NCI-H2196 treated with DMSO at 0.1 percent for 48 hours (cell line): ENCODE measurements at regions not wholly inside any gene's neighbourhood (a gene's known extent, or its start where the extent isn't known, plus 50 kb on each side); places are given as distances from the start of the nearest gene placed in this dataset.

Source experiments
- DNase-seq: peaks from one replicate; lab custom pipeline; 2025; ENCODE audit not compliant: unreplicated experiment; lab: John Stamatoyannopoulos, UW

DNA sequence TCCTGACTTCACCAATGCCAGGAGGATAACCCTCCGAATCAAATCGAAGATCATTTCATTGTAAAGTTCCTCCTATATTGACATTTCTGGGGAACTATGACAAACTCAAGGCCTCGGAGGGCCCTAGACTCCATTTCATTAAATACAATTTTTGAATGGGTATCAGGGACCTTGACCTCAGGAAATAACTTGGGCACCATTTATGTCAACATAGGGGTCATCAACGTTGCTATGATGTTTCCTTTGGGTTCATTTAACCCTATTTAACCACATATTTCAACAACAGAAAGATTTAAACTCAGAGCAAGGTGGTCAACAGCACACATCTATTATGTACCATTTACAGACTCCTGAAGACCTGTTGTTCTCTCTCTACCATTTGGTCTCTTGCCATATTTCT is 395.1 kb downstream of the TRIML1 start:
- no peak for DNase-seq

DNA sequence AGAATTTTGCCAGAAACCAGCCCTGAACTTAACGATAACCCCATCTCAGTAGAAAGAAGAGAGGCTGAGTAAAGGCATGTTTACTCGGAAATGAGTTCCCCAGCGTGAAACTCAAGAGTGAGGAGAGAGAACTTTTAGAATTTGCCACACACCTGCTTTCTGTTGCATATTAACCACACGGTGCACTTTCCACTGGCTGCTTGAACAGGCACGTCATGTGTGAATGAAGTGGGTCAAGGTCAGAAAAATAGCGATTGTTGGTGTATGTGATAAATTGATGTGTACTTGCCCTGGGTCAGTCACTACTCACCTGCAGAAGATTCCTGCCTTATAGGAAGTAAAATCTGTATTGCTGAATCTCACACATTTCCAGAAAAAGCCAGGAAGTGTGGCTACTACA is 395.7 kb downstream of the TRIML1 start:
- DNase-seq = no peak

DNA sequence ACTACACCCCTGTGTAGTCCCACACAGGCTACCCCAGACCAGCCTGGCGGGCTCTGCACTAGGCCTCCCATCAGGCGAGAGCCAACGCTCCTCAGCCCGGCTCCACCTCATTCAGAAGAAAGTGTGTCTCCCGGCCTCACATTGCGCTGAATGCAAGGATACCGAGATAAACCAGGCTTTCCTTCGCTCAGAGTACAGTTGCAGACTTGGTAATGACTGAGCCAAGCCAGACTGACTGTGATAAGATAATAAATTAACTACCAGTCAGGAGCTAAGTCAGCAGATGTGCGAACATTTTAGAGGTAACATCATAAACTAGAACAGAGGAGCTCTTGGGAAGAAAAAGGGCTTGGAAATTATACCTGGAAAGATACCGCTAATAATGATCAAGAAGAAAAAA is 397.6 kb downstream of the TRIML1 start:
- DNase-seq = no peak

DNA sequence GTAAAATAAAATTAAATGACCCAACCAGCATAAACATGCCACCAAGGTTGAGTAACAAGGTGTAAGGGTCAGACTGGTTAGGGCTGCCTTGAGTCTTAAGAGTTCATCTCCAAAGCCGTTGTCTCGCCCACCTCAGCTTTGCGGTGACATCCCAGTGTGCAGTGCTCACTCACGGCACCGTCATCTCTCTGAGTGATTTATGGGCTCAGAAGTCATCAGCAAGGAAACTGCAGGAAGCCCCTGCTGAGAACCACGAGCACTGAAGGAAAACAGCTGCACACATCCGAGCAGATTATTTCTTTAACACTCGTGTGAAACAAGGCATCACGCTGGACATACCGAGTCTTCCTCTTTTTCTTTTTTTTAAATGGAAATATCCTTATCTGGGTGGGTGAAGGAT is 411.1 kb downstream of the TRIML1 start:
- no peak for DNase-seq

DNA sequence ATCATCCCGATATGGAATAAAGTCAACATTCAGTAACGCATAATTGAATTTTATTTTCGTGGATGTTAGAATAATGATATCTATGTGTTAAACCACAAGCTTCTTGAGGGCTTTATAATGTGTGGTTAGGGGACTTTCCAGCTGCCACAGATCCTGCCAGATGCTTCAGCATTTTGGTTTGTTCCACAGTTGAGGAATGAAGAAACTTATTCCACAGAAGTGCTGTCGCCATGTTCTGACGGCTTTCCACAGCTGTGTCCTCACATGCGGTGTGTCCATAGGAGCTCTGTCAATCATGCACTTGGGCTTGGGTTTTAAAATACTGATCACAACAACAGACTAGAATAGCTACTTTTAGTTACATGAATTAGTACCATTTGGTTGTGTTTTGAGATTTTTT is 411.9 kb downstream of the TRIML1 start:
- DNase-seq = no peak

DNA sequence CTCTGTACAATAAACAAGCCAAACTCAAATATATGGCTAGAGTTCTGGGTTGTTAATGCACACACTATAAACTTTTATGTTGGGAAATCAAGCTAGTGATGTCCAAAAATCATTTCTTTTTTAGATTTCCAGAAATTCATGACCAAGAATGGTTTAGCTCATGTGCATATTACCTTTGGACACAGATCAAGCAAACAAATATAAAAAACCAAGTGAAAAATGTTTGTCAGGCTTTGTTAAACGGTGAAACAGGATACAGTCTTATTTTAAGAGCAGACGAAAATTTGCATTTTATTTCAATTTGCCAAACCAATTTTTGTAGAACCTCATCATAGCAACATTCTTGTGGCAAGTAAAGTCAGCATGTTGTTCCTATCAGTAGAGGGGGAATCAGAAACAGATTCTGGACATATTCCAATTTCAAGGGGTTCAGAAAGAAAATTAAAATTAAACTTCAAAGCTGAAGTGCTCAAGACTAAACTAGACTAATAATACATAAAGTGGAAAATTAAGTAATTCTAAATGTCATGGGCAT is 413.6 kb downstream of the TRIML1 start:
- no peak for DNase-seq

DNA sequence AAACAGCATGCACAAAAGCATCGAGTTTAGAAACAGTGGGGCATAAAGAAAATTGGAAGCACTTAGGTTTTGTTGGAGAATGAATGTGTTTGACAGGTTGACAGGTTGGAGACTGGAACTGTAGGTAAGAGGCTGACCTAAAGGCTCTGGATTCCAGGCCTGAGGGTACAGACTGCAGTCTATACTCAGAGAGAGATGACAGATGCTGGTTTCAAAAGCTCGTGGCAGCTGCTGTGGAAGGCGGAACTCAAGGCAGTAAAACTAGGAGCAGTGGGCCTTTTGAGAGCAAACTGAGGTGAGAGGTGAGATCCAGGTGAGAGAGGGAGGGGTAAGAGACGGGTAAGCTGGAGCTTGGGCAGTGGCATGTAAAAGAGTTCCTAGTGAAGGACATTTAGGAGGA is 415.2 kb downstream of the TRIML1 start:
- DNase-seq = no peak

DNA sequence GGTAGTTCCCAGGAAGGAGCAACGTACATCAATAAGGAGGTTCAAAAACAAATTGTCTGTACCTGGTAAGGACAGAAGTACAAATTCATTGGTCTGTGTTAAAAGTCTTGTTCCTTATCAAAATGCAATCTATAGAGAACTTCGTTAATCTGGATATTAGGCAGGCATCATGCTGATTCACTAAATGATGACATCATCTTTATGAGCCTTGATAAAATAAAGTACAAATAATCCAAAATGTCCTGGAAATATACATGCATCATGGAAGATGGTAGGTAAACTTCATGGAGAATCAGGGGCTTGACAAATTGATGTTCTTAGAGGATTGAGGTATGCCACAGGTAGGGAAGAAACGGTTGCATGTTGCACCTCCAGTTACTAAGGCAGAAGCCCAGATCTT is 433.9 kb downstream of the TRIML1 start:
- no peak for DNase-seq

DNA sequence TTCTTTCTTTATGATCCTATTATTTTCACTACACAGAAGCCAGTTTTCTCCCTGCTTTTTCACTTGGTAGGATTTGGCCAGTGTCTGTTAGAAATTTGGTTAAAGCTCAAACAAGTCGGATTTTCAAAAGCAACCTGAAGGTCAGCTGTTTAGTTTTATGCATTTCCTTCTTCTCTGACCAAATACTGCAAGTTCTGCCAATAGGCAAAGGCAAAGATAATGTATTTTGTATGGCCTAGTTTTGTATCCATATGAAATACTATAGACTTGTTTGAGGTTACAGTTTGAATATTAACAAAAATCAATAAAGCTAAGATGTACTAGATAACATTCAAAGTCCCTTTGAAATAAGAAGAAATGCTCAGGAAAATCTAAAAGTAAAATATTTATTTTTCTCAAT is 439.4 kb downstream of the TRIML1 start:
- DNase-seq = no peak

DNA sequence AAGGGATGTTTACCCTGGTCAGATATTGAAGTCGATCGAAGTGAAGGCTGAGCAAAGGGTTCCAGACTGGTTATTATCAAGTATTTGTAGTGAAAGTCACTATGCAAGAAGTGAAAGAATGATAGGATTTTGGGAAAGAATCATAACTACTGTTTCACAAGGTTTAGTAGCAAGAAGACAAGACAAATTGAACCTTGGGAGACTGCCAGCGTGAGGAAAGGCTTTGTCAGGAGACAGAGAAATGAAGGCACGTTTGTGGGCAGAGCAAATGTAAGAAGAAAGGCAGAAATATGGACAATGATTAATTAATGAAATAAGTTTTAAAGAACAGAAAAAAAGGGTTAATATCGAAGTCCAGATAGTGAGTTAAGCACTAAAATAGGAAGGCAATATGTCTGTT is 456.8 kb downstream of the TRIML1 start:
- no peak for DNase-seq

DNA sequence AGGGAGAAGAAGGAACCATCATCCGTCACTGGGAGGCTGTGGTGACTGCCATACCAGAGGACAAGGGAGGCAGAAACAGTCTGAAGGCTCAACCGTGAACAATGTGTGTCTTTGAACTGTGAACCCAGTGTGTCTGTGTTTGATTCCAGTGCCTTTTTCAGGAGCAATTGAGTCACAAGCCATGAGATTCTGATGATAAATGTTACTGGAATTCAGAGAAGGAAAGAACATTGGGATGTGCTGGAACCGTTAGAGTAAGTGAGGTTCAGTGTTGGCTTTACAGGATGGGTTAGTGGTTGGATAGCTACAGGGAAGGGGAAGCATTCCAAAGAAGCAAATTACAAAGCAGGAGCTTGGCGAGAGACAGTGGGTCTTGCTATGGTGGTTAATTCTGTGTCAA is 464.4 kb downstream of the TRIML1 start:
- DNase-seq = no peak

DNA sequence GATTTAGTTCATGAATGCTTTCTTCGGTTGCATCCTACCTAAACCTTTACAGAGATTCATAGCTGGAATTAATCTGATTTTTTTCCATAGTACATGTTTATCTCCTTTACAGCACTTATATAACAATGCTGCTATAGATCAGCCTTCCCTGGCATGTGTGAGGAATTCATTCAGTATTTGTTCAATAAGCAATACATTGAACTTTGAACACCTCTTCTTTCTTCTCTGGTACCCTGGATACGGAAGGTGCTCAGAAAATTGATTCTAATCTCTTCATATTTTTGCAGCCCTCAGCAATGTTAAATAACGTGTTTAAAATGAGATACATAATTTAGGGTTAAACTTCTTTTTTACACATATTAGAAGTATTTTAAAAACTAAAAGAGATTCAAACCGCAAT is 467.4 kb downstream of the TRIML1 start:
- no peak for DNase-seq

DNA sequence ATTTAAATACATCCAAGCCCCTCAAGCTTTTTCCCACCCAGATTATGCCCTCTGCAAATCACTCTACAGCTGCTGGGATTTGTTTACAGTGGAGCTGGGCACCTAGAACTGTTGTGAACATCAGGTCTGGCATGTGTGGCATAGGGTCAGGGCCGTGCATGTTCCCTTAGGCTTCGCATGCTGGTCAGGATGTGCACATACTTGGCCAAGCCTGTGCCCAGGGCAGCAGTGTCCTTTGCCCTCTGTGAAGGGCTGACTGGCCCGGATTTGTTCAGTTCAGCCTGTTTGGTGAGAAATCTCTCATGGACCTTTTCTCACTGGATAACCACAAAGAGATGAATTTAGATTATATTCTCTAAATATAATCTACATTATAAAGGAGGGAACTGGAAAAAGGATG is 471.9 kb downstream of the TRIML1 start:
- DNase-seq = no peak

DNA sequence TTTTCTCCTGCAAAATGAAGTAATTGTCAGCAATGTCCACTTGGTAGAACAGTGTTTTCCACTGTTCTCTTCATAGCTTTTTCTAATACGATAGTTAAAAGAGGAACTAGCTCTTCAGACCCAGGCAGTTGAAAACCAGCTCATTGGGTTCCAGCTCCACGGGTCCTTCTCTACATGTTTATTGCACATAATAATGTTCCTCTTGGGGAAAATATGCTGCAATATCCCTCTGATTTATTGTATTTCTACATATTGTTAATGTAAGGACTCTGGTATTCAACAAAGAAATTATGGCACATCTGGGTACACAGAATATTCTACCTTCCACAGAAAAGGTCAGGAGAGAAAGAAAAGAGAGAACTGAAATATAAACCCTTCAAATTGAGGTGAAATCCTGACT is 473.4 kb downstream of the TRIML1 start:
- DNase-seq = no peak

DNA sequence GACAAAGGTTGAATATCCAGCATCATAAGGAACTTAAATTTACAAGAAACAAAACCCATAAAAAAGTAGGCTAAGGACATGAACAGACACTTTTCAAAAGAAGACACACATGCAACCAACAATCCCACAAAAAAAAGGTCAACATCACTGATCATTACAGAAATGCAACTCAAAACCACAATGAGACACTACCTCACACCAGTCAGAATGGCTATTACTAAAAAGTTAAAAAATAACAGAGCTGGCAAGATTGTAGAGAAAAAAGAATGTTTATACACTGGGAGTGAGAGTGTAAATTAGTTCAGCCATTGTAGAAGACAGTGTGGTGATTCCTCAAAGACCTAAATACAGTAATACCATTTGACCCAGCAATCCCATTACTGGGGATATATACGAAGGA is 474.7 kb downstream of the TRIML1 start:
- no peak for DNase-seq

DNA sequence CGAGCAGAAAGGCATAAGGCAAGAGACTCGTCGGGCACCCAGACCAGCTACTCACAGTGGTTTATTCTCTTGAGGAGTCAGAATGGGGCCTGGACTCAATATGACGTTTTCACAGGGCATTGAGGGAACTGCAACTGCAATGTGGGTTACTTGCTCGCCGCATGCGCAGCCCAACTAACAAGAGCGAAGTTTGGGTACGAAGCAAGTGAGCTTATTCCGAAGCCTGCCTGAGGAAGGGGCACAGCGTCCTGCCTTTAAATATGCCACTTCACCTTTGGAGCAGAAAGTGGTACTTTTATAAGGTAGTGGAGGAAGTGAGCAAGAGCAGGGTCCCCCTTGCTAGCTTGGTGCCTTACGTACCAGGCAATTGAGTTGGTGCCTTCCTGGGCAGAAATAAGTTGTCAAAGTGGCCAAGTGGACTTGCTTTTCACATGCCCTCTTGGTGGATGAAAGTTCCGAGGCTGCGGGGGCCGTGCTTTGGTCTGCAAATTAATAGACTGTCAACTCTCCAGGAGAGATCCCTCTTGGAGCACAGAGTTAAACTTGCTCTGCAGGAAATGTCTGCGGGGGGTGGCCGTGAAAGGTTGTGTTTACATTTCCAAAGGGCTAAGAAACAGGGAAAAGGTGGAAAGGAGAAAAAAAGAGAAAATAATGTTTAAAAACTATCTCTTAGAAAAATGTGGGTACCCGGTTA is 480.4 kb downstream of the TRIML1 start:
- DNase-seq = no peak

DNA sequence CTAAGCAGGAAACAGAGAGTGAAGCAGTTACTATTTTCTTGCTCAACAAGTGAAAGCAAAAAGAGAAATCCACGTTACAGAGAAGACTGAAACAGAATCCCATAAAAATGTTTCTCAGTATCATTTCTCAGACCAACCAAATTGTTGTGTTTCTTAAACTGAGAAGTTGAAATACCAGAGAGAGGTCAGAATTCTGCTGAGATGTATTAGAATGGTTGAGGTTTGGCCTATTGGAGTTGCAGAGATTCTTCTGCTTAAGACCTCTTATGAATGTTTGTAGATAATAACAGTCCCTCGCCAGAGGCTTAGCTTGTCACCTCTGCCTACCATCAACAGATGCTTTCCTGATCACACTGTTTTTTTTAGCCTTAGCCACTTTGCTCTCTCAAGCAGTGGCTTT is 481.4 kb downstream of the TRIML1 start:
- DNase-seq = no peak

DNA sequence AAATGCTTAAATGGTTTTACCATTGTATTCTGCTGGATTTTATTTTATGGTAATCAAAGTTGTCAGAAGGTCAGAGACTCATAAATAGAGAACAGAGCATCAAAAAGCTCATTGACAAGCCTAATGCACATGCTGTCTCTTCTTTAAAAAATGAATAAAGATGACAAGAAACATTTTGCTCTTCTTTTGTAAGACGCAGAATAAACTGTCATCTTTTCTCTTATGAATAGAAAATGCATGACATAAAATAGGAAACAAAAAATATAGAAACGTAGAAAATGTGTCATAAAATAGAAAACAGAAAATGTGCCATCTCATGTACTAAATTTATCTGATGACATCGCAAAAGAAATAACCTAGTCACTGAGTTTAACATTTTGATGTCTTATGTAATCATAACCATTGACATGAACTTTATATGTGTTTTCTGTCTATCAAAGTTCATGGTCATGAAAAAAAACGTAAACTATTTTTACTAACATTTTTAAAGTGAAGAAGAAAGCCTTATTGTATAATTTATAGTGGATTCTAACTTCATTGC is 484.1 kb downstream of the TRIML1 start:
- DNase-seq = no peak

DNA sequence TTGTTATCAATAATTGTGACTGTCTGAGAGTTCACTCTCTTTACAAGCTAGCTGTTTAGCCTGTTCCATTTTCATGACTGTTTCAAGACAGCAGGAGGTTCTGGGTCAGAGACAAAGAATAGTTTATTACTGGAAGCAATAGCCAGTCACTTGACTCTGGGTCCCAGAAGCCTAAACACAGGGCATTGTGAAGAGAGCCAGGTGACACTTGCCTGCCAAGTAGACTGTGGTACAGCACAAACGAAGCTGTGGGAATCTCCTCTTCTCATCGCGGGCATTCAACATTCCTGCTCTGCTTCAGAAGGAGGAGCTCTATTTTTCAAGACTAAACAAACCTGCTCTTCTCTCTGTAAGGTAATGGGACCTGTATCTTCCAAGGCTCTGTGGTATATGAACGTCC is 485.1 kb downstream of the TRIML1 start:
- no peak for DNase-seq

DNA sequence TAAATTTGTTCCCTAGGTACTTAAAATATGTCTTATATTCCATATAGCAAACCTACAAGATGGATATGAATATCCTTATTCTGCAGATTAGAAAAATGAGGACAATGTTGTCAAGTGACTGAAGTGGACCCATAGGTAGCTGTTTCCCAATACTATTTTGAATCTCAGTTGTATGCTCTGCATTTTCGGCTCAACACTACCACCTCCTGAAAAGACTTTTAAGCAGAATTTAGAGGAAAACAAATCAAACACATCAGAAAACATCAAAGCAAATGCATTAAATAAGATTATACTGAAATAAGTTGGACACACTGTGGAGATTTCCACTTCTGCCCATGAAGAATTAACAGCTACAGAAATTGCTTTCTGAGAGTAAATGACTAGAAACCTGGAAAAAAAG is 488.7 kb downstream of the TRIML1 start:
- no peak for DNase-seq

DNA sequence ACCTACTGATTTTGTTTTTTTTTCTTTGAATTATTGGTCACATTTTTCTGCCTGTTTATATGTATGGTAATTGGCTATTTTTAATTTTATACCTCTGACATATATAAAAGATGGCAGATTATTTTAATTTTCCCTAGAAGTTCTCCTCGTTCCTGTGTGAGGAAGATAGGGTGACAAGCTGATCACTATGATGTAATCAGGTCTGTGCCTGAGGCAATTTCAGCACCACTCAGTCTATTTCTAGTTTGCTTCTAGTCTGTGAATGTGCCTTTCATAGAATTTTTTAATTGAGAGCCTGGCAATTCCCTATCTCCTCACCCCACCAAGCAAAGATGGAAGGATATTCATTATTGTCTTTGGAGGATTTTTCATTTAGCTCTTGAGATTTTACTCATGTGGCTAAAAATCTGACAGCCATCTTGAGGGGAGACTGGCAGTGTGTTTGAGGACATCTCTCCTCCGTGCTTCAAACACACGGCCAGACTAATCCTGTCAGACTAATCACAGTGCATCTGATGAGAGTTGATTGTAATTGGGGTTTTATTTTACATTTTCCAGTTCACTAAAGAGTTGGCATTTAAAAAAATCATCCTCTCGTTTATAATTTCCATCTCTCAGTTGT is 500.3 kb downstream of the TRIML1 start:
- DNase-seq = no peak

DNA sequence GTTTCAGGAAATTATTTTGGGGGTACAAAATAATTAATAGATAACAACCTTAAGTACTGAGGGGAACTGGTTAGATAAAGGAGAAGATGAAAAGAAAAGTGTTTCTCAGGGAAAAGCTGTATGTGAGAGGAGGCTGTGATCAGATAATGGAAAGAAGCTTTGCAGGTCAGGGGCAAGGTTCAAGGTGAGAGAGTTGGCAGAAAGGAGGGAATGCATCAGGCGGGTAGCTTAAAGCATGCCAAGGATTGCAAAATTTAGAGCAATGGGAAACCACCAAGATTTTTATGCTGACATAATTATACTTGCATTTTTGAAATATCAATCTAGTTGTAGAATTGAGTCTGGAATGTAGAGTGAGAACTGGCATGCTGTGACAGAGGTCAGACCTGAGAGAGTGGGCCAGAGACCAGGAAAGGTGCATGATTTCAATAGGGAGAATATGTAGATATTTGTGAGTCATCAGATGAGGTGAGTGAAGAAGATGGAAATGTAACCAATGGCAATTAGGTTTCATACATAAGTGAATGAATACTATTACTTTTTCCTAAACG is 508.7 kb downstream of the TRIML1 start:
- no peak for DNase-seq
